Esophagus muscularis mucosa (tissue), 2 donors: ENCODE measurements at regions not wholly inside any gene's neighbourhood (a gene's known extent, or its start where the extent isn't known, plus 50 kb on each side); places are given as distances from the start of the nearest gene placed in this dataset.

ENCODE experiments used
- POLR2A ChIP-seq: fragments of 450-650 bp; IDR thresholded peaks from one replicate; pipeline ENCODE4 v1.6.1; 2017; ENCODE audit warnings: antibody characterized with exemption, moderate library complexity, mild to moderate bottlenecking, low read depth
- POLR2AphosphoS5 ChIP-seq, 2 donors: sonication (generic); formaldehyde crosslinking; IDR thresholded peaks; one replicate each; pipeline ENCODE4 v1.6.1; 2017; ENCODE audit warnings: antibody characterized with exemption in 2 of 2

DNA sequence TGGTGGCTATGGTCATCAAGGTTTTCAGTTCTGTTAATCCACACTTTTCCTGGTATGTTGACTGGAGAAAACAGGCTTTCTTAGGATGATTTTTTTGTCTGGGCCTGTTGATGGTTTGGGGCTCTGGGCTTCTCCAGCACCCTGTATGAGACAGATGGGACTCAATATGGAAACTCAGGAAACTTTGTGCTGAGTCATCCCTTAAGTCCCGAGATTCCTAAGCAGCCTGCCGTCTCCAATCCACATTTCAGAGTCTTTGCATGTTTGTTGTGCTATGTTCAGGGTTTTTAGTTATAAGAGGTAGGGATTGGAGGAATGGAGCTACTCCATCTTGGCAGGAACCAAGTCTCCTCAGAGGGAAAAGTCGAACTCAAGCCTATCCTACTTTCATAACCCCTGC is 253.3 kb upstream of the FOXF1 start:
- TF ChIP-seq POLR2AphosphoS5 (IDR thresholded peaks at IDR 0.05): no peak
- TF ChIP-seq POLR2A: no peak
